SK-N-SH treated with all-trans-retinoic acid at 6 μM for 48 hours (cell line): ENCODE measurements at regions not wholly inside any gene's neighbourhood (a gene's known extent, or its start where the extent isn't known, plus 50 kb on each side); places are given as distances from the start of the nearest gene placed in this dataset.

Experiments used
- ATAC-seq: fragments of 200-7000 bp; cut with Tn5 transposase; 3 replicates; pipeline ENCODE4 v1.9.1; 2020; ENCODE audit warnings: mild to moderate bottlenecking, moderate library complexity
- ARNTL ChIP-seq: fragments of 450-650 bp; formaldehyde crosslinking; IDR thresholded peaks from 2 replicates; pipeline ENCODE4 v1.5.0; 2020; ENCODE audit warnings: low read depth, mild to moderate bottlenecking, moderate library complexity, borderline replicate concordance
- CREB5 ChIP-seq: fragments of 250-450 bp; sonication (Bioruptor Pico); IDR thresholded peaks from 2 replicates; pipeline ENCODE4 v1.5.1; 2020; ENCODE audit warnings: low read depth, mild to moderate bottlenecking, moderate library complexity
- CSDC2 ChIP-seq: fragments of 250-450 bp; sonication (Bioruptor Pico); IDR thresholded peaks from 2 replicates; pipeline ENCODE4 v1.5.0; 2020; ENCODE audit warnings: mild to moderate bottlenecking, moderate library complexity
- ESRRG ChIP-seq: fragments of 250-450 bp; sonication (Bioruptor Pico); IDR thresholded peaks from 2 replicates; pipeline ENCODE4 v1.6.1; 2021; ENCODE audit warnings: mild to moderate bottlenecking
- GLIS3 ChIP-seq: fragments of 250-450 bp; sonication (Bioruptor Pico); IDR thresholded peaks from 2 replicates; pipeline ENCODE4 v1.5.0; 2020; ENCODE audit warnings: mild to moderate bottlenecking, moderate library complexity
- ISL1 ChIP-seq: fragments of 250-450 bp; sonication (Bioruptor Pico); IDR thresholded peaks from 2 replicates; pipeline ENCODE4 v2.1.2; 2022; ENCODE audit warnings: mild to moderate bottlenecking, moderate library complexity
- OSR1 ChIP-seq: fragments of 250-450 bp; sonication (Bioruptor Pico); IDR thresholded peaks from 2 replicates; pipeline ENCODE4 v1.8.0; 2022; ENCODE audit warnings: moderate library complexity, mild to moderate bottlenecking, inconsistent platforms
- POU6F1 ChIP-seq: fragments of 250-450 bp; sonication (Bioruptor Pico); IDR thresholded peaks from 2 replicates; pipeline ENCODE4 v1.8.0; 2021; ENCODE audit warnings: low read depth, mild to moderate bottlenecking, moderate library complexity, borderline replicate concordance
- RARB ChIP-seq: fragments of 250-450 bp; sonication (Bioruptor Pico); IDR thresholded peaks from 2 replicates; pipeline ENCODE4 v1.8.0; 2021; ENCODE audit warnings: mild to moderate bottlenecking, moderate library complexity
- SNAI2 ChIP-seq: fragments of 250-450 bp; sonication (Bioruptor Pico); IDR thresholded peaks from 2 replicates; pipeline ENCODE4 v1.5.0; 2020; ENCODE audit warnings: mild to moderate bottlenecking, moderate library complexity
- TCF4 ChIP-seq: fragments of 250-450 bp; sonication (Bioruptor Pico); IDR thresholded peaks from 2 replicates; pipeline ENCODE4 v1.8.0; 2021; ENCODE audit warnings: mild to moderate bottlenecking, moderate library complexity, borderline replicate concordance
- TOX ChIP-seq: fragments of 250-450 bp; sonication (Bioruptor Pico); IDR thresholded peaks from 2 replicates; pipeline ENCODE4 v1.8.0; 2021; ENCODE audit warnings: mild to moderate bottlenecking, moderate library complexity, borderline replicate concordance
- TSHZ2 ChIP-seq: fragments of 250-450 bp; sonication (Bioruptor Pico); IDR thresholded peaks from 2 replicates; pipeline ENCODE4 v1.5.0; 2020; ENCODE audit warnings: mild to moderate bottlenecking, moderate library complexity
- ZC3H10 ChIP-seq: fragments of 250-450 bp; sonication (Bioruptor Pico); IDR thresholded peaks from 2 replicates; pipeline ENCODE4 v1.5.1; 2021; ENCODE audit warnings: mild to moderate bottlenecking, moderate library complexity
- ZFP3 ChIP-seq: fragments of 250-450 bp; sonication (Bioruptor Pico); IDR thresholded peaks from 2 replicates; pipeline ENCODE4 v1.5.0; 2020; ENCODE audit warnings: mild to moderate bottlenecking, moderate library complexity
- ZFP30 ChIP-seq: fragments of 450-650 bp; formaldehyde crosslinking; IDR thresholded peaks from 2 replicates; pipeline ENCODE4 v1.5.0; 2022; ENCODE audit warnings: mild to moderate bottlenecking, moderate library complexity
- ZNF565 ChIP-seq: fragments of 450-650 bp; formaldehyde crosslinking; conservative IDR thresholded peaks from 2 replicates; pipeline ENCODE4 v1.5.0; 2020; ENCODE audit warnings: low read depth, mild to moderate bottlenecking, moderate library complexity
- ZNF70 ChIP-seq: fragments of 450-650 bp; formaldehyde crosslinking; IDR thresholded peaks from 2 replicates; pipeline ENCODE4 v1.5.0; 2020; ENCODE audit warnings: mild to moderate bottlenecking, moderate library complexity
- ZNF8 ChIP-seq: fragments of 450-650 bp; formaldehyde crosslinking; IDR thresholded peaks from 2 replicates; pipeline ENCODE4 v1.5.0; 2020; ENCODE audit warnings: mild to moderate bottlenecking, moderate library complexity
- TF ChIP-seq, protein P1 (sequence below): fragments of 250-450 bp; sonication (Bioruptor Pico); IDR thresholded peaks from 2 replicates; pipeline ENCODE4 v1.8.0; 2020; ENCODE audit warnings: mild to moderate bottlenecking, moderate library complexity, borderline replicate concordance

DNA sequence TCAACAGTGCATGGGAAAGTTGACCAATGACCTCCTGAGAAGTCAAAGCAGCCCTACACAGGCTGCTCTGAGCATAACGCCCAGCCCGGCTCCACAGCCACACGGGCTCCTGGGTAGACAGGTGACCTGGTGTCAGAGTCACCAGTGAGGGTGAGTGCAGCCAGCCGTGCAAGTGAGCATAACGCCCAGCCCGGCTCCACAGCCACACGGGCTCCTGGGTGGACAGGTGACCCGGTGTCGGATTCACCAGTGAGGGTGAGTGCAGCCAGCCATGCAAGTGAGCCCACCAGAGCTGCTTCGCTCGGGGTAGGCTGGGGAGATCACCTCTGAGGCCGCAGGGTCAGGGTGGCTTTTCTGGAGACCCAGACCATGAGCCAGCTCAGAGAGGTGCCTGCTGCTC, 94.3 kb upstream of the TMEM18 start:
- ATAC-seq, result no peak
- TF ChIP-seq, protein P1, sequence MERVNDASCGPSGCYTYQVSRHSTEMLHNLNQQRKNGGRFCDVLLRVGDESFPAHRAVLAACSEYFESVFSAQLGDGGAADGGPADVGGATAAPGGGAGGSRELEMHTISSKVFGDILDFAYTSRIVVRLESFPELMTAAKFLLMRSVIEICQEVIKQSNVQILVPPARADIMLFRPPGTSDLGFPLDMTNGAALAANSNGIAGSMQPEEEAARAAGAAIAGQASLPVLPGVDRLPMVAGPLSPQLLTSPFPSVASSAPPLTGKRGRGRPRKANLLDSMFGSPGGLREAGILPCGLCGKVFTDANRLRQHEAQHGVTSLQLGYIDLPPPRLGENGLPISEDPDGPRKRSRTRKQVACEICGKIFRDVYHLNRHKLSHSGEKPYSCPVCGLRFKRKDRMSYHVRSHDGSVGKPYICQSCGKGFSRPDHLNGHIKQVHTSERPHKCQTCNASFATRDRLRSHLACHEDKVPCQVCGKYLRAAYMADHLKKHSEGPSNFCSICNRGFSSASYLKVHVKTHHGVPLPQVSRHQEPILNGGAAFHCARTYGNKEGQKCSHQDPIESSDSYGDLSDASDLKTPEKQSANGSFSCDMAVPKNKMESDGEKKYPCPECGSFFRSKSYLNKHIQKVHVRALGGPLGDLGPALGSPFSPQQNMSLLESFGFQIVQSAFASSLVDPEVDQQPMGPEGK, result no peak
- no peak for TF ChIP-seq GLIS3 (CRISPR knock-in tag)
- no peak for TF ChIP-seq ZFP30 (CRISPR knock-in tag)
- no peak for TF ChIP-seq OSR1
- no peak for TF ChIP-seq ZC3H10 (CRISPR knock-in tag)
- TF ChIP-seq, all 23 proteins: peak for 0

GRCh38 chr2:770776-771175, 93.6 kb upstream of the TMEM18 start:
- no peak for ATAC-seq
- TF ChIP-seq POU6F1 (CRISPR knock-in tag), result no peak

GRCh38 chr2:769771-770170, 92.6 kb upstream of the TMEM18 start:
- TF ChIP-seq RARB (CRISPR knock-in tag), result no peak
- TF ChIP-seq OSR1, result no peak
- no peak for TF ChIP-seq ZFP3 (CRISPR knock-in tag)
- TF ChIP-seq, all 23 proteins: peak for 0
- no peak for ATAC-seq

DNA sequence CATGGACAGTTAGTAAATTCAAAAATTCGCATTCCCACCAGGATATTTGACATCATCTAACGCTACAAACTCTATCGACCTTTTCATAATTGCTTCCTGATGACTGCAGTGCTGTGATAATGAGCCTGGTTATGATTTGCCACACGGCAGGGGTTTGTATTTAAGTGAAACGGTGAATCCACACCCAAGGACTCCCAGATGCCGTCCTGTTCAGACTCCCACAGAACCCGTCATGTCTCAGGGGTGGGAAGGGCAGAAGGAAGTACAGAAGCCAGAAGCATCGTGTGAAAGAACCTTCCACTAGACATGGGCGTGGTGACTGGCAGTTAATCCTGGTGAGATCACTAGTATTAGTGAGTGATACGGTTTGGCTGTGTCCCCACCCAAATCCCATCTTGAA, 91.2 kb upstream of the TMEM18 start:
- no peak for ATAC-seq
- TF ChIP-seq TSHZ2 (CRISPR knock-in tag) (no peak), ZNF8 (no peak), ZC3H10 (CRISPR knock-in tag) (no peak), TCF4 (CRISPR knock-in tag) (no peak), ESRRG (CRISPR knock-in tag) (no peak), CSDC2 (no peak), ZNF565 (CRISPR knock-in tag) (no peak)
- TF ChIP-seq, all 23 proteins: peak for 0

GRCh38 chr2:767944-768343, 90.7 kb upstream of the TMEM18 start:
- no peak for ATAC-seq
- TF ChIP-seq ZFP30 (CRISPR knock-in tag) (no peak), ZFP3 (CRISPR knock-in tag) (no peak), ZNF565 (CRISPR knock-in tag) (no peak), TOX (CRISPR knock-in tag) (no peak), SNAI2 (CRISPR knock-in tag) (no peak), ESRRG (CRISPR knock-in tag) (no peak), CSDC2 (no peak), ARNTL (no peak), TSHZ2 (CRISPR knock-in tag) (no peak), ISL1 (CRISPR knock-in tag) (no peak), ZNF70 (CRISPR knock-in tag) (no peak), ZC3H10 (CRISPR knock-in tag) (no peak), CREB5 (CRISPR knock-in tag) (no peak), POU6F1 (CRISPR knock-in tag) (no peak)
- TF ChIP-seq, protein P1, result no peak
